IMR-90 (cell line): ENCODE measurements at regions not wholly inside any gene's neighbourhood (a gene's known extent, or its start where the extent isn't known, plus 50 kb on each side); places are given as distances from the start of the nearest gene placed in this dataset.

Experiments
- CEBPB ChIP-seq: IDR thresholded peaks from 2 replicates; pipeline ENCODE4 v1.6.1; 2012; ENCODE audit warnings: low read depth, low read length, improper control_type of control experiment
- CTCF ChIP-seq: conservative IDR thresholded peaks from 2 replicates; pipeline ENCODE4 v1.5.1; 2012; ENCODE audit warnings: mild to moderate bottlenecking, low read depth, low read length, improper control_type of control experiment
- ELK1 ChIP-seq: fragments of 150-350 bp; IDR thresholded peaks from 2 replicates; pipeline ENCODE4 v1.6.1; 2016; ENCODE audit warnings: low read depth, mild to moderate bottlenecking, low read length, moderate library complexity, borderline replicate concordance
- FOS ChIP-seq: fragments of 150-350 bp; IDR thresholded peaks from 2 replicates; pipeline ENCODE4 v1.6.1; 2016; ENCODE audit warnings: low read depth, low read length
- POLR2A ChIP-seq: IDR thresholded peaks from 2 replicates; pipeline ENCODE4 v1.6.1; 2012; ENCODE audit warnings: mild to moderate bottlenecking, low read depth, low read length
- RFX5 ChIP-seq: IDR thresholded peaks from 2 replicates; pipeline ENCODE4 v1.8.0; 2012; ENCODE audit warnings: low read depth, mild to moderate bottlenecking, low read length, moderate library complexity

GRCh38 chr2:143964891-143965290, 555.0 kb downstream of the ZEB2 start:
- no peak for TF ChIP-seq POLR2A
- TF ChIP-seq RFX5: no peak
- TF ChIP-seq FOS: no peak
- no peak for TF ChIP-seq CTCF
- TF ChIP-seq CEBPB: no peak
- no peak for TF ChIP-seq ELK1
